AG09309 (cell line): ENCODE measurements at regions not wholly inside any gene's neighbourhood (a gene's known extent, or its start where the extent isn't known, plus 50 kb on each side); places are given as distances from the start of the nearest gene placed in this dataset.

ENCODE experiments used
- DNase-seq: peaks from one replicate; pipeline ENCODE4 v3.0.0-alpha.2; 2010; ENCODE audit warnings: low read depth
- H3K4me3 ChIP-seq: 2 replicates; pipeline ENCODE4 v1.5.1; 2011; ENCODE audit warnings: mild to moderate bottlenecking, low read depth, low read length, moderate library complexity; ENCODE audit not compliant: control insufficient read depth
- TF ChIP-seq, protein P1 (sequence below): IDR thresholded peaks from 2 replicates; pipeline ENCODE4 v1.5.1; 2011; ENCODE audit warnings: mild to moderate bottlenecking, low read depth, low read length, inconsistent platforms; ENCODE audit not compliant: insufficient read depth, control insufficient read depth; ENCODE audit errors: missing control alignments

- TF ChIP-seq, protein P1, sequence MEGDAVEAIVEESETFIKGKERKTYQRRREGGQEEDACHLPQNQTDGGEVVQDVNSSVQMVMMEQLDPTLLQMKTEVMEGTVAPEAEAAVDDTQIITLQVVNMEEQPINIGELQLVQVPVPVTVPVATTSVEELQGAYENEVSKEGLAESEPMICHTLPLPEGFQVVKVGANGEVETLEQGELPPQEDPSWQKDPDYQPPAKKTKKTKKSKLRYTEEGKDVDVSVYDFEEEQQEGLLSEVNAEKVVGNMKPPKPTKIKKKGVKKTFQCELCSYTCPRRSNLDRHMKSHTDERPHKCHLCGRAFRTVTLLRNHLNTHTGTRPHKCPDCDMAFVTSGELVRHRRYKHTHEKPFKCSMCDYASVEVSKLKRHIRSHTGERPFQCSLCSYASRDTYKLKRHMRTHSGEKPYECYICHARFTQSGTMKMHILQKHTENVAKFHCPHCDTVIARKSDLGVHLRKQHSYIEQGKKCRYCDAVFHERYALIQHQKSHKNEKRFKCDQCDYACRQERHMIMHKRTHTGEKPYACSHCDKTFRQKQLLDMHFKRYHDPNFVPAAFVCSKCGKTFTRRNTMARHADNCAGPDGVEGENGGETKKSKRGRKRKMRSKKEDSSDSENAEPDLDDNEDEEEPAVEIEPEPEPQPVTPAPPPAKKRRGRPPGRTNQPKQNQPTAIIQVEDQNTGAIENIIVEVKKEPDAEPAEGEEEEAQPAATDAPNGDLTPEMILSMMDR, result no peak
- DNase-seq, result no peak
- H3K4me3 ChIP-seq, result no peak overlapping the region
Measured at GRCh38 chr4:10740891-10741620, 56.5 kb upstream of the CLNK start.

- TF ChIP-seq, protein P1, result no peak
- DNase-seq, result no peak
- H3K4me3 ChIP-seq, result no peak overlapping the region
Measured at GRCh38 chr4:10740251-10740650, 55.7 kb upstream of the CLNK start.

DNA sequence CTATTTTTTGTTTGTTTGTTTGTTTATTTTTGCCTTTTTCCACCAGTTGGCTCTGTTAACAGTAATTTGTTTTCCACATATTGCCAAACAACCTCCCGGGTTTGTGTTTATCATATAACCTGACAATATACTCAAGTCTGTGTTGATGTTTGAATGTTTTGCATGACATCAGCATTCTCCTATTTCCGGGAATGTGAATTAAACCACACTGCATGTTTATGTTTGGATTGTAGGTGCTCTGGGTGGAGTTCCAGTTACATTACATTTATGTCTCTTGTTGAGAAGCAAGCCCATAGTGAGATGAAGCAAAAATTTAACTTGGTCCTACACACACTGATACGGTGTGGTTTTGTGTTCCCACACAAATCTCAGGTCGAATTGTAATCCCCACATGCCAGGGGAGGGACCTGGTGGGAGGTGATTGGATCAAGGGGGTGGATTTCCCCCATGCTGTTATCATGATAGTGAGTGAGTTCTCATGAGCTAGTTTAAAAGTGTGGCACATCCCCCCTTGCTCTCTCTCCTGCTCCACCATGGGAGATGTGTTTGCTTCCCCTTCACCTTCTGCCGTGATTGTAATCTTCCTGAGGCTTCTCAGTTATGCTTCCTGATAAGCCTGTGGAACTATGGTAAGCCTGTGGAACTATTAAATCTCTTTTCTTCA is 54.4 kb upstream of the CLNK start:
- TF ChIP-seq, protein P1, result no peak
- H3K4me3 ChIP-seq, result no peak overlapping the region
- DNase-seq, result no peak

DNA sequence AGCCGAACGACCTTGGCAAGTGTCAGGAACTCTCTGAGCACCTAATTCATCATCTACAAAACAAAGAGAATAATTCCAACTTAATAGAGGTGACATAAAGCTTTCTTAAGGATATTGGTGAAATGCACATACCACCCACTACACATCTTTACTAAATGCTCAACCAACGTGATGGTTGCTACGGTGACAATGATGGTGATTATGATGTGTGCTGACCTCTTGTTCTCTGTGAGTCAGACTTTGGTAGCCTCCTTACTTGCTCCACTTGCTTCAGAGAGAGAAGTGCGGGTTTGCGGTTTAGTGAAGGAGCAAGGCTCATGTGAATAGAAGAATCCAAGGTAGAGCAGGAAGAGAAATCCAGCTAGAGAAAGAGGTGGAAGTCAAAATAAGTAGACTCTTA is 52.8 kb upstream of the CLNK start:
- DNase-seq, result no peak
- TF ChIP-seq, protein P1, result no peak
- no peak overlapping the region for H3K4me3 ChIP-seq

- no peak for DNase-seq
- TF ChIP-seq, protein P1, result no peak
- H3K4me3 ChIP-seq, result no peak overlapping the region
Measured at GRCh38 chr4:10736895-10737294, 52.3 kb upstream of the CLNK start.

GRCh38 chr4:10736266-10736665 is 51.7 kb upstream of the CLNK start:
- no peak overlapping the region for H3K4me3 ChIP-seq
- TF ChIP-seq, protein P1, result no peak
- DNase-seq, result no peak
